ENCODE measurements at regions not wholly inside any gene's neighbourhood (a gene's known extent, or its start where the extent isn't known, plus 50 kb on each side); places are given as distances from the start of the nearest gene placed in this dataset.

DNA sequence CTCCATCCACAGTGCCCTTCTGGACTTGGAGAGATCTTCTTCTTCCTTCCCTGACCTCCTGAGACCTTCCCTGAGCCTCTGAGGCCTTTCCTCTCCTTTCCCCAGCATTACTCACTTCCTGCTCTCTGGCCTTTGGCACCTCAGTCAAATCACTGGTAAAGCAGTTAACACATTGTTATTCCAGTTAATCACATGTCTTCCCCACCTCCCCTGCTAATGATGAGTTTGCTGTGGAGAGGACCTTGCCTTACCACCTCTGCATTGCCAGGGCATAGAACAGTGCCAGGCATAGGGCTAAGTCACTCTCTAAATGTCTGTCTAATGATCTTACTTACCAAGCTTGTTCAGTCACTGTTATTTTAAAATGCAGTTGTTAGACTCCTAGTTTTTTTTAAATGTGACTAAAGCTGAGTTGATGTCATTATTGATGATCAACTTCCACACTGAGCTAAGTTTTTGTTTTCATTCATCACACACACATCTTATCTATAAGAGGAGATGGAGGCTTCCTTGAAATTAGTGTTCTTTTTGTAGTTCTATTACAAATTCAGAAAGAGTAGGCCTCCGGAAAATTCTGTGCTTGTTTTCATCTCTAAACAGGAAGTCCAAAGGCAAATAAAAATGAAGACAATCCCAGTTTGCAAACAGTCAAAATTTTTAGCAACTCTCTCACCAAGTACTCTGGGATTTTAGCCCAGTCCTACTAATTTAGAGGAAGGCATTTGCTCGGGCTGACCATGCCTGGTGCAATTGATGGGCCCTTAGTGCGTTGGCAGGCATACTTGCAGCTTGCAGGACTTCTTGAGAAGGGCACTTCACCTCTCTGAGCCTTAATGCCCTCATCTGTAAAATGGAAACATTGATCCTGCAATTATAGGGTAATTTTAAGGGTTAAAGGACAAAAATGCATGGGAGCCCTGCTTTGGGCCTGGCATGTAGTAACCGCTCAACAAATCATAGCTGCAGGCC, 113.7 kb upstream of the SPRED2 start:
- TF ChIP-seq CTCF (IDR thresholded peaks at IDR 0.05), result no peak
- H3K27ac ChIP-seq, result no peak overlapping the region

DNA sequence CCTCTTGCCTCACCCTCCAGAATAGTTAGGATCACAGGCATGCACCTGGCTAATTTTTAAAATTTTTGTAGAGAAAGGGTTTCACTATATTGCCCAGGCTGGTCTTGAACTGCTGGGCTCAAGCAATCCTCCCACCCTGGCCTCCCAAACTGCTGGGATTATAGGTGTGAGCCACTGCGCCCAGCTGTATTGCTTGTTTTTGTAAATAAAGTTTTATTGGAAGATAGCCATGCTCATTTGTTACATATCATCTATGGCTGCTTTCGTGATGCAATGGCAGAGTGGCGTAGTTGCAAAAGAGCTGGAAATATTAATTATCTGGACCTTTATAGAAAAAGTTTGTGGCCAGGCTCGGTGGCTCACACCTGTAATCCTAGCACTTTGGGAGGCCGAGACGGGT, 109.4 kb upstream of the SPRED2 start:
- TF ChIP-seq CTCF (IDR thresholded peaks at IDR 0.05), result no peak
- no peak overlapping the region for H3K27ac ChIP-seq

- H3K27ac ChIP-seq, result no peak overlapping the region
- no peak for TF ChIP-seq CTCF (IDR thresholded peaks at IDR 0.05)
These were observed 107.2 kb upstream of the SPRED2 start for GRCh38 chr2:65539633-65540032.

DNA sequence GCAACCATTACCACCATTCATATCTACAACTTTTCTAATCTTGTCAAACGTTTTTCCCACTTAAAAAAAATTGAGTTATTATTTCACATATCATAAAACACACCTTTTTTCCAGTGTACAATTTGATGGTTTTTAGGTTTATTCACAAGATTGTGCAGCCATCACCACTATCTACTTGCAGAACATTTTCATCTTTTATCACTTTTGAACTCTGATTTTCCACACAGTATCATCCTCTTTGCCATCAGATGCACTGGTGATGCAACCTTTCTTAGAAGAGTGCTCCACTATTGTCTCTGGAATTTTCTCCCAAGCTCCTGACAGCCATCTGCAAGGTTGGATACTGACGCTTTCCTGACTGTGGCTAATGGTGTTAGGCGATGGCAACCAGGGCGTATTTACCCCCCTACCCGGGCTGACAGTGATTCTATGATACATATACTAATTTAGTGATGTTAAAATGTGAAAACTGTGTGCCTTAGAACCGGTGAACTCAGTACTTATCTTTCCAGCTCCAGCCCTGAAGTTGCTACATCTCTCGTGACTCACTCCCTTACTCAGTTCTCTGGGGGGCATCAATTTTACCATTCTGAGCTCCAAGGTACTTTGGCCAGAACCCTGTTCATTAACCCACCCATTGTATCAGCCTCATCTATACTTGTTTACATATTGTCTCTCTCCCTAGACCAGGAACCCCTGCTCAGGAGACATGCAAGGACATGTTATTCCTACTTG, 105.4 kb upstream of the SPRED2 start:
- TF ChIP-seq ZFX (IDR thresholded peaks at IDR 0.05; ENCODE audit: borderline replicate concordance) (no peak), CTCF (IDR thresholded peaks at IDR 0.05) (no peak)
- no peak overlapping the region for H3K27ac ChIP-seq

- TF ChIP-seq CTCF (IDR thresholded peaks at IDR 0.05) (no peak), ZFX (IDR thresholded peaks at IDR 0.05; ENCODE audit: borderline replicate concordance) (no peak)
- no peak overlapping the region for H3K27ac ChIP-seq
These were observed 104.2 kb upstream of the SPRED2 start for GRCh38 chr2:65536596-65536995.

DNA sequence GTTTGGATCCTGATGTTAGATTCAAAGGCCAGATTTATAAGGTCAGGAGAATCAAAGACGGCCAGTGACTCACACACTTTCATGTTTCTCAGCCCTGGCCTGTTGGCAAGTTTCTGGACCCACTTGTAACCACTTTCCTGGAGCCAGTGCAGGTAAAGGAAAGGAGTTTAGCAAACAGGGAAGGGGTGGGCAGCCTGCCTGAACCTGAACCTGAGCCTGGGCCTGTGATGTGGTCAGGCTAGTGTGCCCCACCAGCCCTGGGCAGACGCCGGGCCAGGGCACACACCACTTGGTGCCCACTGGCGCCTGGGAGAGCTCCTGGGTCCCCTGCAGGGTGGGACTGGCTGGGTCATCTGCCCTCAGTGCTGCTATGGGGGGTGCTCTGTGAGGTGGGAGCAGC, 100.5 kb upstream of the SPRED2 start:
- no peak overlapping the region for H3K27ac ChIP-seq
- no peak for TF ChIP-seq ZFX (IDR thresholded peaks at IDR 0.05; ENCODE audit: borderline replicate concordance)
- no peak for TF ChIP-seq CTCF (IDR thresholded peaks at IDR 0.05)

DNA sequence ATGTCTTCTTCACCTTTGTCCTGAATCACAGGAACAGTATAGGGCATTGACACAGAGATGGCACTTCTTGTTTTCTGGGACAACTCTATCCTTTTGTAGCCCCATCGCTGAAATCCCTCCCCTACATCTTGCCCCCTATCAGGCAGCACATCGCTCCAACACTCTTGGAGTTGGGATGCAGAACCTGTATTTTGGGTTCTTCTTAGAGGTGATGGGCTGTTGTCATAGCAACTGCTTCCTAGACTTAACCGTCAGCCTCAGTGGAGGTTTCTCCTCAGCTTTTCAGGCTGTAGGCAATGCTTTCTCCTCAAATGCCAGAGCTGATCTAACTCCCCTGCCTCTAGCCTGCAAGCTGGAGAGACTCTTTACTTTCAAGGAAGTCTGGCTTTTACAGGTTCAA, 99.9 kb upstream of the SPRED2 start:
- H3K27ac ChIP-seq, result no peak overlapping the region
- no peak for TF ChIP-seq ZFX (IDR thresholded peaks at IDR 0.05; ENCODE audit: borderline replicate concordance)
- TF ChIP-seq CTCF (IDR thresholded peaks at IDR 0.05), result no peak
